ENCODE measurements at regions not wholly inside any gene's neighbourhood (a gene's known extent, or its start where the extent isn't known, plus 50 kb on each side); places are given as distances from the start of the nearest gene placed in this dataset.

DNA sequence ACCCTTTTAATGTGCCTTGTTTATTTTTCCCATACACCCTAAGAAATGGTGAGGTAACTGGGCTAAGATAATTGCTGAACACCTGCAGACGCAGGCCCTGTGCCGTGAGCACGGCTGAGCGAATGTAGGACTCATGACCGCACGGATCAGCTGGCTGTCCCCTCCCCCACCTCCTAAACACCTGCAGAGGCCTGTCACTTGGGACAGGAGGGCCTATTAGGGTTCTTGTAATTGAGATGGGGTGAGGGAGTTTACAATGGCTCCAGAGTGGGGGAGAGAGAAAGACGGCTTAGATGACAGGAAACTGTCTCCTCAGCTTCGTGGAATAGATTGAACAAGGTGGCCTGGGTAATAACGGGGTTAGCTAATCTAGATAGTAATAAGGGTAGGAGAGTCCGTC lies 291.7 kb upstream of the HABP2 start:
- peak; percentile 3 for DNase-seq

DNA sequence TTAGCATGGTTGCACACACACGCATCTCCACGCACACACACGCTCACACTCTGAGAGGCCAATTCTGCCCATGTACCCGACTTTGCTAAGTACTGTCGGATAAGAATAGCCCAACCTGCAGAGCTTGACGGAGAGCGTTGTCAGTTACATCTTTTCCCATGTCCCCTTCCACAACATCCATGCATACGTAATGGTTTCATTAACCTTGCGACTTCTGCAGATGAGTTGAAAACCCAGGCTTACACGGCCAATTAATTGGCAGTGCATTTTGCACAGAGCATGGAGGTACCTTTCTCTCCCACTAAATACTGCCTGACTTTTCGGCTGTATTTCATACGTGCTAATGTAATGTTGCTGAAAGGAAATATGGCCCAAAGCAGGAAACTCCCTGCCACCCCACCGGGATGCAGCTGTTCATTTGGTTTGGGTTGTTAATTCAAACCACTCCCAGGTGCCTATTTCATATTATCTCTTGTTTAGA lies 291.2 kb upstream of the HABP2 start:
- DNase-seq = no peak

DNA sequence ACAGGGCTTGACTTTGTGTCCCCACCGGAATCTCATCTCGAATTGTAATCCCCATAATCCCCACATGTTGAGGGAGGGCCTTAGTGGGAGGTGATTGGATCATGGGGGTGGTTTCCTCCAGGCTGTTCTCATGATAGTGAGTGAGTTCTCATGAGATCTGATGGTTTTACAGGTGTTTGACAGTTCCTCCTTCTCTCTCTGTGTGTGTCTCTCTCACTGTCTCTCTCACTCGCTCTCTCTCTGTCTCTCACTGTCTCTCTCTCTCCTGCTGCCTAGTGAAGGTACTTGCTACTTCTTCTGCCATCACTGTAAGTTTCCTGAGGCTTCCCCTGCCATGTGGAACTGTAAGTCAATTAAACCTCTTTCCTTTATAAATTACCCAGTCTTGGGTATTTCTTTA lies 289.8 kb upstream of the HABP2 start:
- no peak for DNase-seq

DNA sequence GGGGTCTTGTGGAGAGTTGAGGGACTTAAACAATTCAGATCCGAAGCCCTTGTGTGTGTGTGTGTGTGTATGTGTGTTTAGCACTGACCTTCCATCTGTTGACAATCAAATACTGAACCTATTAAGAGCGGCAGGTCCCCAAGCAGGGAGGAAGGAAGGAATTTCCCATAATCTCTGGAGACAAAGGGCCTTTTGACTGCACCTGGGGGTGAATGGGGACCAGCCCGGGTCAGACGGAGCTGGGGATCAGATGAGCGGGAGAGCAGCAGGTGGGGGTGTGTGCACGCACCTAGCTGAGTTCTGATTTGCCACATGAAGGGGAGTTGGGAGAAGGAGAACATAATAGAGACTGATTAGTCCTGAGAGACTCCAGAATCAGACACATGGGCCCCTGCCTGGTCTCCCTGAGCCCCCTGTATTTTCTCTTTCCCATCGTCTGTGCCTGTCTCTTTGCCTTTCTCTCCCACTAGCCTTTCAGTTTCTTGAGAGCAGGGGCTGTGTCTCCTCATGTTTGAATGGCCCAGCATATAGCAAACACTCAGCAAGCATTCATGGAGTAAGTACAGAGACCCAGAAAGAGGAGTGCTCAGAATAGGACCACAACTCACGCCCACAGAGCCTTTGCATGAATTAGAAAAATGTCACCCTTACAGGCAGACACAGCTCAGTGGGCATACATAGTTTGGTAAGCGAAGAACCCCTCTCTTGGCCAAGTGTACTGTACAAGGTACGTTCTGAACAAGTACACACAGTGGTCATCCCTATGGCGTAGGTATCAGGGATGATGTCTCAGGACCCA lies 288.3 kb upstream of the HABP2 start:
- DNase-seq = no peak

DNA sequence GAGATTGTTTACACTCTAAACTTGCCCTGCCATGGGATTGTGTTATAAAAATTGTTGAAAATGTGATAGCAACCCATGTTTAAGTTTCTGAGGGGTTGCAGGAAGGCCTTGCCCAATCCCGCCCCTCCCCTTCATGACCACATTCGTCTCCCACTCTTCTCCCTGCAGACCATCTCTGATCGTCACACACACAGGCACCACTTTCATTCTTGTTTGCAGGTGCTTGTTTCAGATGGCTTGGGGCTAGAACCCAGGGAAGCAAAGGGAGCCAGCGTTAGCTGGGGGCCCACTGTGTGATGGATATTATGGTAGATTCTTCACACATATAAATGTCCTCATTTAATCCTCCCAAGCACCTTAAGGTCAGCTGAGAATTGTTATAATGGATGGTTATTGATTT lies 286.7 kb upstream of the HABP2 start:
- DNase-seq = no peak

DNA sequence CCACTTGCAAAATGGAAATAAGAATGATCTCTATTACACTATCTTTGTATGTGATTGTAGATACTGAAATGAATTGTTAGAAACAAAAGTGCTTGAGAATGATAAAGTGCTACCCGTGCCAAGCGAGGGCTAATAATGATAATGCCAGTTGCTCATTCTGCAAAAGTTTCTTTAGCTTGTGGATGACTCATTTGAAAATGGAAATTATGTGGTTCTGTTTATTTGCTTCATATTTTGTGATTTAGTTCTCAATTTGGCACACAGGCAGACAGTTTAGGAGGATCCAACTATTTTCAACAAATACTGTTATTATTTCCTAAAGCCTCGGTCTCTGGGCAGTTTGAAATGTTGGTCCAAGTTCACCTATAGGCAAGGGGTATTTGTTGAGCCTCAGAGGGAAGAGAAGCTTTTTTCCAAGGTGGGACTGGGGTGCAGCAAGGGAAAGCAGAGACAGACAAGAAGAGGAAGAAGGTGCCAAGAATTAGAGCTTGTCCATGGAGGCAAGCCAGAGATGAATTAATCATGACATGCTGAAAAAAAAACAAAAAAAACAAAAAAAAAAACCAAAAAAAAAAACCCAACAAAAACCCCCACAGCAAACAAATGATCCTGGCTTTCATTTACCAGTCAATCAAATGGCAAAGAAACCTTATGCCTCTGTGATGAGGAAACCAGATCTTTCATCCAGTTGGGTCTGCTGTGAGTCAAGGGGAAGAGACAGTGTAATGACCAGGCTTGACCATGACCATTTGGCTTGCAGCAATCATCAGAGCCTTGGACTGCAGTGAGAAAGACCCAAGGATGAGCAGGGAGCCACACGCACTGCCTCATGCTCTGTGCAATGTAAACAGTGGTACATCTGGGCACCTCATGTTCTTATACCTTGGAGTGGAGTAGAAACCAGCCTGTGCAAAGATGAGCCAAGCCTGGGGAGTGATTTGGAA lies 285.0 kb upstream of the HABP2 start:
- DNase-seq = no peak

DNA sequence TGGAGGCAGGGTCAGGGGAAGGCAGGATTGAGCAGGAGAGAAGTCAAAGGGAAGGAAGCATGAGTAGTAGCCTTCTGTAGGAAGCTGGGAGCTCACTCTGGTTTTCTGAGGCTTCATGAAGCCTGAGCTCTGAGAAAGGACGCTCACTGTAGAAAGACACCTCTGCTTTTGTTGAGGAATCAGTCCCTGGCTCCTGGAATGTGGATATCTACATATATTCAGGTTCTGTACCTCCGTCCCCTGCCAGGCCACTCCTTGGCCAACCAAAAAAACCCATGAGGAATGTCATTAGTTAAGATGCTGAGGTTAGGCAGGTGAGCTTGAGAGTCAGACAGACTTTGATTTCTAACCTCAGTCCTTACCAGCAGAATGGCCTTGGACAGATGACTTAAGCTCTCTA lies 283.5 kb upstream of the HABP2 start:
- no peak for DNase-seq

DNA sequence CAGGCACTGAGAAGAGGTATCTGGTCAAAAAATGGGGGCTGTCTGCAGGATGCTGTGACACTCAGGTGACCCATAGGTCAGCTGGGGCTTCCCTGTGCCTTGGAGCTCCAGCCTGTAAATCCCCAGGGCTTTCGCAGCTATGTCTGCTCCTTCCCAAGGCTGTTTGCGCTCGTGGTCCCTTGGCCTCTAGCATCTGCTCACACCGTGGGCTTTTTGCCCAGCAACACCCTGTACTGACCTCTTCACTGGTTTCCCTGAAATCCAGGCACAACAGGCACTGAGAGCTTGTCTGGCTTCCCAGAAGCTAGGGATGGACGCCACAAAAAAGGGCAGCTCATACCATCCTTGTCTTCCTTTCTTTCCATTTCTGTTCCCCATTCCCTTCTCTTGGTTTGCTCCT lies 280.3 kb upstream of the HABP2 start:
- no peak for DNase-seq

DNA sequence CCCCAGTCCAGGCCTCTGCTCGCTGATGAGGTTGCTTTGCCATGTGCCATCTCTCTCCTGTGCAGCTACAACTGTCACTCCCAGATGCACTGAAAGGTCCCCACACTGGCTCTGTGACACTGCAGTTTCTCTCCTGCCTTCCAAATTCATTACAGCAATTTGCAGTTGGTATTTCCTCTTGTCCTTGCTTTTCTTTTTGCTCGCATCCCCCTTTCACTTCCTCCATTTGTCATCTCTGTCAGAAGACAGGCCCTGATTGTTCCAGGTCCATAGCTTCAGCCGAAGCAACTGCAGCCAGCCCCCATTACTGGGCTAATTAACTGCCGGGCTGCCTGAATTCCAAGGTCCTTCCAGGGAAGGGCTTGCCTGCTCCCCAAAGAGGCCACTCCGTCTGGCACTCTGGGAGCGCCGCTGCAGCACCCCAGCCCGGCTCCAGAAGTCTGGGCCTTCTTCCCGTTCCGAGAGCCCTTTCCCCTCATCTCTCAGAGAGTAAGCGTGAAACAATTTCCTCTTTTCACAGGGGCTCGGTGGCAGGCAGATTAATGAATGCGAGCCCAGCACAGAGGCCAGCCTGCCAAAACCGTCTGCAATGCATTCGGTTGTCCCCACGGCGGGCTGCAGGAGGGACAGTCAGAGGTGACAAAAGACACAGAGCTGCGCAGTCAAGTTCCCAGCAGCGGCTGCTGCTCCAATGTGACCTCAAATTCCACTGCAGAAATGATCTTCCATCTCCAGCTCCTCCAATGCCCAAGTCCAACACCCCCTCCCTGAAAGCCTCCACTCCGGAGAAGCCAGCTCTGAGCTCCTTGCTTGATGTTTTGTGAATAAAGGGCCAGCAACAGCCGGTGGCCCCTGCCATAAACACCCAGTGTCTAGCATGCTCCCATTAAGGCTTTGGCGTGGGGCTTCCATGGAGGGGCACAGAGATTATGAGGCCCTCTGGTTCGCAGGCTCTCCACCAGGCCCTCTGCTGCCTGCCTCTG lies 279.4 kb upstream of the HABP2 start:
- no peak for DNase-seq

DNA sequence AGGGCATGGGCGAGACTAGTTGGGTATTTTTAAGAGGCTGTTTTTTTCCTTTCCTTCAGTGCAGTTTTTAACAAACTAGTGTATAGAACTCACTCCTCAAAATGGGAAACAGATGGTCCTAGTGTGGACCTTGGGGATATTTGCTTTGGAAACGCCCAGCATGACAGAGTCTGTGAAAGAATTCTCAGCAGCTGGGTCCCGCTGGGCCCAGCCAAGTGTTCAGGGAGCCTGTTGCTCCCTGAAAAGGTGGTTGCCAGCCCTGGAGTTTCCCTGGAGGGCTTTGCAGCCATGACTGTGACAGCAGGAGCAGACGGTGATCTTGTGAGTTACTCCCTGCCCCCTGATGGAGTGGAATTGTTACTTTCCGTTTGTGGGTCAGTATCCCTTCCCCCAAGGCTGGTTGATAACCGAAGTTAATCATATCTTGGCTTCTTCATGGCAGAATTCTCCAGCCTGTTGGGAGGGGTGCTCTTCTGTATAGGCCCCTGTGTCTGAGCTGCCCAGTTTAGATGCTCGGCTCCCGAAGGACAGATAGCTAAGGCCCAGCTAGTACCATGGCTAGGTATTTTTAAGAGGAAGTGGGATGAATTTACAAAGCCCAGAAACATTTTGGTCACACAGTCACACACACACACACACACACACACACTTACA lies 278.6 kb upstream of the HABP2 start:
- DNase-seq = no peak

DNA sequence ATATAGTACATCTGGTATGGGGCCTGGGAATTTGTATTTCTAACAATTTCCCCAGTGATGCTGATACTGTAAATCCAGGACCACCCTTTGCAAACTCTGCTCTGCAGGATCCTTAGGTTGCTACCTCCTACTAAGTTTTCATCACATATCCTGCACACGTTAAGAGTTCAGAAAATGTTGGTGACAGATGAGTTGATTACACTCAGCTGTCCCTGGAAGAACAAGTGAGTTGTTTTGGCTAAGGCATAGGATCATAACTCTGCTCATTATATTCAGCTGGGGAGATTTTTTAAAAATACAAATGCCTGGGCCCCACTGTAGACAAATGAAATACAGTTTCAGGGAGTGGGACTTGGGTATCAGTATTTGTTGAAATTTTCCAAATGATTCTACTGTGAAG lies 274.6 kb upstream of the HABP2 start:
- no peak for DNase-seq

DNA sequence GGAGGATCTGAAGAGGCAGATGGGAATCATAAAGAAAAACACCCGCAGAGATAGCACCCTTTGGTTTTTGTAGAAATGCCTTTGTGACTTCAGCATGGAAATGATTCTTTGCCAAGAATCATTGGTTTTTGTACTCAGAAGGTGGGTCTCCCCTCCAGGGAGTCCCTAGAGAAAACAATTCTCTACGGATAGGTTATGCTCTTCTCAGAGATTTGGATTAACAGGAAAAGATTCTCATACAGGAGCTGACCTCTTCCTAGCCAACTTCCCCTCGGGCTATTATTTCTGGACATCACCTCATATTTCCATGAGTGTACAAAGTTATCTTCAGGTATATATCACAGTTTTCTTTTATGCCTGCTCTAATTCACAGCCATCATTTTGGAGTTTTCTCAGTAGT lies 274.2 kb upstream of the HABP2 start:
- no peak for DNase-seq

DNA sequence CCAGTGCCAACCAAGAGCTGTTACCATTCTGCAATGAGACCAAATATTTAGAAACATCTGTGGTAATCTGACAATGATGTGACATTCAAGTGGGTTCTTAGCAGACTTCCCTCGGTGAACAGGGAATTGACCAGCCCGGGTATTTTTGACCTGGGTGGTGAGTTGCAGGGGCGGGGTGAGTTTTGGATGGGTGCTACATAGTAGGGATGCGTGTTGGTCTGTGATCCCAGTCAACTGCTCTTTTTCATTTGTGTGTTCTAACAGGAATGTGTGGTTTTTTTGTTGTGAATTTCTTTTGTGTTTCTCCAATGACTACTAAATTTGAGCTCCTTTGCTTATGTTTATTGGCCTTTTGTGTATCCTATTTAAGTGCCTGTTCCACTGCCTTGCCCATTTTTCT lies 273.6 kb upstream of the HABP2 start:
- no peak for DNase-seq

DNA sequence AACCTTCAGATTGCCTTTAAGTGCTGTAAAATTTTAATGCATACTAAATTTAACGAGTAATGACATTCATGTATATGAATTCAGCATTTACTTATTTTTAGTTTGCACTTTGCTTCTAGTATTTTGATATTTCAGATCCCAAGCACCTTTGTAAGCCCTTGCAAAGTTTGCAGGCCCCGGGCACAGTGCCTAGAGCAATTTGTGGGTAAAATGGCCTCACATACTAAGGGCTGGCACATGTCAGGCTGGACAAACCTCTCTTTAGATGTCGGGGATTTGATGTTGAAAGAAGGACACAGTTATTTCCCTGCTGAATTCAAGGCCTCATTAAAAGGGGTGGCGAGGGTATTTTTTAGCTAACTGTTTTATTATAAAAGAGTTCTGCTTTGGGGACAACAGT lies 270.3 kb upstream of the HABP2 start:
- no peak for DNase-seq

DNA sequence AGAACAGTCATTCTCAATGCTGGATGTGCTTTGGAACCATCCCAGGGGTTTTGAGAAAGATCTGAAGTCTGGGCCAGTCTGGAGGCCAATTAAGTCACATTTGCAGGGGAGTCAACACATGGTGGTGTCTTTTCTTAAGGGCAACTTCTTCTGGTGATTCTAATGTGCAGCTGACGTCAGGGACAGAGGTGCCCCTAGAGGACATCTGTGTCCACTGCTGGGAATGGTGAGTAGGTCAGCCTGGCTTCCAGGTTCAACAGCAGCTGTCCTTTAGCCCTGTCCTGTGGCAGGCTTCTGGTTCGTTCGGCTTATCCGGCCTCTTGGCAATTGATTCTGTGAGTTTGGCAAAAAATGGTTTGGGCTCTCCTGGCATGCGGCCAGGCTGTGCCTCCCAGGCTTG lies 269.7 kb upstream of the HABP2 start:
- DNase-seq = no peak

DNA sequence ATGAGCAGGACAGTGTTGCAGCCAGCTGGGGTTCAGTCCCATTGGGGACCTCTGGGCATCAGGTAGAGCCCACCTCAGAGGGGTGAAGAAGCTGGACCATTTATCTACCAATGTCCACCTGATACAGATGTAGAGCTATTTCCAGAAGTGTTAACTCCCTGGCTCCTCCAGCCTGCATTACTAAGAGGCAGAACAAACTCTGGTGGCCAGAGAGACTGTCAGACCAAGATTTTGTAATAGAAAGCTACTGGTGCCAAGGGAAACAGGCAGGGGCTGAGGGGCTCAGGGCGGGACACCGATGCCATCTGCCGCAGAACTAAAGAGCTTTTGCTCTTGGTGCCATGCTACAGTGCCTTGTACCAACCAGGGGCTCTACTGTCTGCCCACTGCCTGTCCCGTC lies 268.2 kb upstream of the HABP2 start:
- no peak for DNase-seq

DNA sequence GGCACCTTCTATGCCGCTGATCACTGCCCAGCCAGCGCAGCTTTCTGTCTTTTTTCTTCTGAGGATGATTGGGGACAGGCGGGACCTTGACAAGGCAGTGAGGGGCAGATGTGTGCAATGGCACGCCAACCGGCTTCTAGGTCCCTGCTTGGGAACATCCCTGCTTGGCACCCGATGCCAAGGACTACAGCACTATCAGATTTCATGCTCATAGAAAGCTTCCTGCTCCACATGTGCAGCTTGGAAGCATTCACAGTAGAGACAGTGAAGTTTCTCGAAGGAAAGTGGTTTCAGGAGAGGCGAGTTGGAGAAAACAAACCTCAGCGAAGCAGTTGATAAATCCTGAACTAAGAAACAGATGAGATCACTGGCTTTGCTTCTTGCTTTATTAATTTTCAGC lies 267.5 kb upstream of the HABP2 start:
- DNase-seq = no peak

DNA sequence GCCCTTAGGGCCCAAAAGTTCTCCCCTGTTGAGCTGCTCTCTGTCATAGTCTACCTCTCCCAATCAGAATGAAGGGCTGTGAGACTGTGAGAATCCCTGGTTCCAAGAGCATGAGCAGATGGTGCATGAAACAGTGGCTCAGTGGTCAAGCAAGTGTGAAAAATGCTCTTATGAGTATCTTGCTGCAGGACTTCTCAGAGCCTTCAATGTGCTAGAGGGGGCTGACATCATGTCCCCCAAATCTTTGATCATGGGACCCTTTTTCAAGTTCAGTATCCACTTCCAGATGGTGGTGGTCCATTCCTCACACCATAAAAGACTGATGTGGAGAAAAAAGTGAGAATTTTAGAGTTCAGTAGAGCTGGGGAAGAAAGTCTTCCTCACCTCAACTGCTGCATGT lies 265.3 kb upstream of the HABP2 start:
- no peak for DNase-seq

DNA sequence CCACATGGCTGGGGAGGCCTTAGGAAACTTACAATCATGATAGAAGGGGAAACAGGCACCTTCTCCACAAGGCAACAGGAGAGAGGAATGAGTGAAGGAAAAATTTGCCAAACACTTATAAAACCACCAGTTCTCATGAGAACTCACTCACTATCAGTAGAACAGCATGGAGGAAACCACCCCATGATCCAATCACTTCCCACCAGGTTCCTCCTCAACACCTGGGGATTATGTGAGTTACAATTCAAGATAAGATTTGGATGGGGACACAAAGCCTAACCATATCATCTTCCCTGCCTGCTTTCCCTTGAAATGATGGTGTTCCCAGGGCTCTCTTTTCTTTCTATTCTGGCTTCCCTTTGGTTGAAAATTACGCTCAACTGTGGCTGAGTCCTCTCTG lies 262.7 kb upstream of the HABP2 start:
- no peak for DNase-seq

DNA sequence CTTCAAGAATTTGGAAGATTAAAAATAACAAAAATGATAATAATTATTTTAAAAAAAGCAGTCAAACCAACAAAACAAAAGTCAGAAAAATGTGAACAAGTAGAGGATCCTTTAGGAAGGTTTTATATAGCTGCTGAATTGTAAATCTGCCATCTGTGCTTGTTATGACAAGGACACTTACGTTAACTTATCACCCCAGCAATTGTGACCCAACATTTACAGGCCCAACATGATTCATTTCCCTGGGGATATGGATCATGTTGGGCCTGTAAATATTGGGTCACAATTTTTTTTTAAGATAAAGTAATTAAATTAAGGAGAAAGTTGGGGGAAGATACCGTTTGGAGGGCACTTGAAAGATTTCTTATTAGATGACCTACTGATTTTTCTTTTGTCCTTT lies 261.4 kb upstream of the HABP2 start:
- no peak for DNase-seq

DNA sequence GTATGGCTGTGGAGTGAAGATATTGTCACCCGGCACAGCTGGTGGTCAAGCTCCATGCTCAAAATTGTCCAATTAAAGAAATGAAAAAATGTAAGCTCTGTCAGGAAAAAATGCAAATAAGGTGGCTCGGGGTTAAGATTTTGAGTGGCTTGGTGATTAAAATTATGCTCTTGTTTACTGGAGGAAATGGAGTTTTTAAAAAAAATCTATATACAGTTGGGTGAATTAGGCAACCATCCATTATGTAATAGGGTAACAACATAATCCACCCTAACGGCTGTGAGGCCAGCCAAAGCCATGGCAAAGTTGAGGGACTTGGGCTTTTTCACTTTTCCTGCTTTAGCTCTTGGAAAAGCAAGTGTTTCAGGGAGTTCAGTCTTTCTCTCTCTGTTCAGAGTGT lies 260.8 kb upstream of the HABP2 start:
- no peak for DNase-seq

DNA sequence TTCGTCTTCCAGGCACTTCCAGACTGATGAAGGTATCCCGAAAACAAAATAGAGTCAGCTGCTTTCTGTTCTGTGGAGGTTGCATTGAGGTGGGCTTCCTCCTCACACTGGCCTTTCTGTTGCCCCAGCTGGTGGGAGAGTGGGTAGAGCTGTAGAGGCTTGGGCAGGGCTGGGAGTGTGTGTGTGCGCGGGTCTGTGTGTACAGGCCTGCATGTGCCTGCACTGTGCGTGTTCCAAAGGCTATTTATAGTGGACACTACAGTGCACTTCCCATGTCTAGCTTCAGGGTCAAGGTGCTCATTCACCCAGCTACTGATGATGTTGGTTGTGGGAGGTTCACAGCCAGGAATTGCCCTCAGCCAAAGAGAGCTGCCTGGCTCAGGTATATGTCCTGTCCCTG lies 260.1 kb upstream of the HABP2 start:
- no peak for DNase-seq

All from NCI-H1436 (cell line).